ENCODE measurements at regions not wholly inside any gene's neighbourhood (a gene's known extent, or its start where the extent isn't known, plus 50 kb on each side); places are given as distances from the start of the nearest gene placed in this dataset.

GRCh38 chr5:162436055-162436454 is 368.5 kb downstream of the GABRG2 start:
- TF ChIP-seq CTCF (IDR thresholded peaks at IDR 0.05) (no peak), POLR2A (IDR thresholded peaks at IDR 0.05) (no peak)

All from ovary (tissue), 3 donors.